ENCODE measurements at regions not wholly inside any gene's neighbourhood (a gene's known extent, or its start where the extent isn't known, plus 50 kb on each side); places are given as distances from the start of the nearest gene placed in this dataset.

- H3K4me2 ChIP-seq (ENCODE audit: low read length): no peak overlapping the region
- intact Hi-C loops (cut with micrococcal nuclease; ENCODE audit: unreplicated experiment): no loop called here
- no peaks in the 10 kb centered on the region for H3K36me3 ChIP-seq (ENCODE audit: insufficient read depth, low read length)
- CTCF ChIA-PET (ENCODE audit: unreplicated experiment): no interaction called here
- no peak overlapping the region for H3K4me3 ChIP-seq (ENCODE audit: low read depth, low read length, poor library complexity, severe bottlenecking)
- H2AFZ ChIP-seq (ENCODE audit: low read length): no peak overlapping the region
- H3K9me3 ChIP-seq (ENCODE audit: low read length): no peaks in the 10 kb centered on the region
- H3K27ac ChIP-seq (ENCODE audit: low read depth, low read length, poor library complexity, severe bottlenecking): no peak overlapping the region
- no peaks in the 10 kb centered on the region for H3K4me1 ChIP-seq (ENCODE audit: insufficient read depth, low read length, poor library complexity, severe bottlenecking)
- H3K9me2 ChIP-seq (ENCODE audit: insufficient read depth, low read length): no peaks in the 10 kb centered on the region
- POLR2A ChIA-PET: interaction anchor here (1.1 kb wide), 1 partner anchor 9 kb away, joined by 3 read pairs; no protein-coding TSS in a partner anchor
- H4K20me1 ChIP-seq (ENCODE audit: insufficient read depth, low read length): no peaks in the 10 kb centered on the region
- TF ChIP-seq CTCF (conservative IDR thresholded peaks at IDR 0.05; ENCODE audit: low read length) (no peak), EZH2phosphoT487 (IDR thresholded peaks at IDR 0.05; ENCODE audit: borderline replicate concordance, low read depth, low read length) (no peak)
- DNase-seq (ENCODE audit: low spot score): no peak
- H3K79me2 ChIP-seq (ENCODE audit: insufficient read depth, low read depth, low read length): no peaks in the 10 kb centered on the region
- BruUV-seq (replicated peaks): no TSS peak
These were observed 96.5 kb upstream of the THRB start for GRCh38 chr3:24591191-24591590.

GRCh38 chr3:24591661-24592555 is 97.3 kb upstream of the THRB start:
- Histone ChIP-seq H3K27ac (ENCODE audit: low read depth, low read length, poor library complexity, severe bottlenecking) (no peak overlapping the region), H4K20me1 (ENCODE audit: insufficient read depth, low read length) (no peaks in the 10 kb centered on the region), H3K79me2 (ENCODE audit: insufficient read depth, low read depth, low read length) (no peaks in the 10 kb centered on the region), H3K9me3 (ENCODE audit: low read length) (no peaks in the 10 kb centered on the region), H3K4me2 (ENCODE audit: low read length) (no peak overlapping the region), H3K4me1 (ENCODE audit: insufficient read depth, low read length, poor library complexity, severe bottlenecking) (no peaks in the 10 kb centered on the region), H3K36me3 (ENCODE audit: insufficient read depth, low read length) (no peaks in the 10 kb centered on the region), H3K4me3 (ENCODE audit: low read depth, low read length, poor library complexity, severe bottlenecking) (no peak overlapping the region), H2AFZ (ENCODE audit: low read length) (no peak overlapping the region), H3K9me2 (ENCODE audit: insufficient read depth, low read length) (no peaks in the 10 kb centered on the region)
- BruUV-seq (replicated peaks): no TSS peak
- DNase-seq (ENCODE audit: low spot score): no peak
- TF ChIP-seq CTCF (conservative IDR thresholded peaks at IDR 0.05; ENCODE audit: low read length): no peak
- no peak for TF ChIP-seq EZH2phosphoT487 (IDR thresholded peaks at IDR 0.05; ENCODE audit: borderline replicate concordance, low read depth, low read length)
- ChIA-PET CTCF (ENCODE audit: unreplicated experiment) (no interaction called here), POLR2A (interaction anchor here (1.1 kb wide), 1 partner anchor 9 kb away, joined by 3 read pairs; no protein-coding TSS in a partner anchor)
- intact Hi-C loops (cut with micrococcal nuclease; ENCODE audit: unreplicated experiment): no loop called here

GRCh38 chr3:24594161-24594560 is 99.5 kb upstream of the THRB start:
- Histone ChIP-seq H3K9me3 (ENCODE audit: low read length) (no peaks in the 10 kb centered on the region), H3K36me3 (ENCODE audit: insufficient read depth, low read length) (no peaks in the 10 kb centered on the region), H3K4me1 (ENCODE audit: insufficient read depth, low read length, poor library complexity, severe bottlenecking) (no peaks in the 10 kb centered on the region), H3K4me2 (ENCODE audit: low read length) (no peak overlapping the region), H3K79me2 (ENCODE audit: insufficient read depth, low read depth, low read length) (no peaks in the 10 kb centered on the region), H3K9me2 (ENCODE audit: insufficient read depth, low read length) (no peaks in the 10 kb centered on the region), H3K27ac (ENCODE audit: low read depth, low read length, poor library complexity, severe bottlenecking) (no peak overlapping the region), H4K20me1 (ENCODE audit: insufficient read depth, low read length) (no peaks in the 10 kb centered on the region), H2AFZ (ENCODE audit: low read length) (no peak overlapping the region), H3K4me3 (ENCODE audit: low read depth, low read length, poor library complexity, severe bottlenecking) (no peak overlapping the region)
- TF ChIP-seq CTCF (conservative IDR thresholded peaks at IDR 0.05; ENCODE audit: low read length) (no peak), EZH2phosphoT487 (IDR thresholded peaks at IDR 0.05; ENCODE audit: borderline replicate concordance, low read depth, low read length) (no peak)
- no peak for DNase-seq (ENCODE audit: low spot score)
- POLR2A ChIA-PET: no interaction called here
- CTCF ChIA-PET (ENCODE audit: unreplicated experiment): no interaction called here
- no TSS peak for BruUV-seq (replicated peaks)
- intact Hi-C loops (cut with micrococcal nuclease; ENCODE audit: unreplicated experiment): no loop called here

Measured in OCI-LY7 (cell line).